HUES48 (cell line): ENCODE measurements at regions not wholly inside any gene's neighbourhood (a gene's known extent, or its start where the extent isn't known, plus 50 kb on each side); places are given as distances from the start of the nearest gene placed in this dataset.

ENCODE experiments used
- H3K27ac ChIP-seq: one replicate; pipeline ENCODE4 v1.7.0; 2013; ENCODE audit warnings: low read depth, low read length, inconsistent platforms
- H3K27me3 ChIP-seq: 2 replicates; pipeline ENCODE4 v1.6.1; 2013; ENCODE audit warnings: mild to moderate bottlenecking, low read length; ENCODE audit not compliant: control insufficient read depth, insufficient read depth
- H3K36me3 ChIP-seq: 2 replicates; pipeline ENCODE4 v1.6.1; 2013; ENCODE audit warnings: low read length; ENCODE audit not compliant: control insufficient read depth, insufficient read depth
- H3K4me1 ChIP-seq: 2 replicates; pipeline ENCODE4 v1.6.1; 2013; ENCODE audit warnings: mild to moderate bottlenecking, low read length; ENCODE audit not compliant: control insufficient read depth, insufficient read depth
- H3K4me3 ChIP-seq: 2 replicates; pipeline ENCODE4 v1.5.1; 2013; ENCODE audit warnings: mild to moderate bottlenecking, low read depth, low read length
- H3K9ac ChIP-seq: 2 replicates; pipeline ENCODE4 v1.6.1; 2013; ENCODE audit warnings: mild to moderate bottlenecking, low read depth, low read length, moderate library complexity
- H3K9me3 ChIP-seq: 2 replicates; pipeline ENCODE4 v1.6.1; 2013; ENCODE audit warnings: low read length; ENCODE audit not compliant: control insufficient read depth, insufficient read depth

DNA sequence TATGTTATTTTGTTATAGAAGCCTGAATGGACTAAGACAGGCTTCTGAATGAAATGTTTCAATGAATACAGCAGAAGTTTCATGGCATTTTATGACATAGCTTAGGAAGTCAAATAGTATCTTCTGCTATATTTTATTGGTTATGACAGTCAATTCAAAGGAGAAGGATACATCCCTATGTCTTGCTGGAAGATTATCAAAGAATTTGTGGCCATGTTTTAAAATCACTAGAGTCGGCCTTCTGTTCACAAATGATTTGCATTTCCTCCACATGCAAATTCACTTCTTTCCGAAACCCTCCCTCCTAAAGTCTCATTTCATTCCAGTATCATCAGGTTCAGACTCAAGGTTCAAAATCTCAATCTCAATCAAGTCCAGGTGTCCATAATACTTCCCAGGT lies 679.2 kb upstream of the ADAMTS5 start:
- Histone ChIP-seq H3K27ac (no peak overlapping the region), H3K36me3 (no peaks in the 10 kb centered on the region), H3K4me3 (no peak overlapping the region), H3K9me3 (no peaks in the 10 kb centered on the region), H3K9ac (no peak overlapping the region), H3K27me3 (no peaks in the 10 kb centered on the region), H3K4me1 (no peaks in the 10 kb centered on the region)

DNA sequence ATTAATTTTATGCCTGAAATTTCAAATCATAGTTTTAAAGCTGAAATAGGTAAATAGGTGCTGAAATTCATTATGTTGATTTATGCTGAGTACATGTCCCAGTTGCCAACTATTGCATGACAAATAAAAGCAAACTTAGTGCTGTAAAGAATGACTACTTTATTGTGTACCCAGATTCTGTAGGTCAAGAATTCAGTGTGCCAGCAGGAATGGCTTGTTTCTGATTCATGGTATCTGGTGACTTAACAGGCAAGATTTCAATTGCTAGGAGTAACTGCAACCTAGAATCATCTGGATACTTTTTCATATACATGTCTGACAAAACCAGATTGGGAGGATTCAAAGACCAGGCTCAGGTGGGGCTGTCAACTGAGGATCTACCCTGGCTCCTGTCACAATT lies 678.4 kb upstream of the ADAMTS5 start:
- no peaks in the 10 kb centered on the region for H3K9me3 ChIP-seq
- no peak overlapping the region for H3K27ac ChIP-seq
- no peak overlapping the region for H3K4me3 ChIP-seq
- H3K27me3 ChIP-seq = no peaks in the 10 kb centered on the region
- no peak overlapping the region for H3K9ac ChIP-seq
- H3K4me1 ChIP-seq = no peaks in the 10 kb centered on the region
- H3K36me3 ChIP-seq = no peaks in the 10 kb centered on the region

DNA sequence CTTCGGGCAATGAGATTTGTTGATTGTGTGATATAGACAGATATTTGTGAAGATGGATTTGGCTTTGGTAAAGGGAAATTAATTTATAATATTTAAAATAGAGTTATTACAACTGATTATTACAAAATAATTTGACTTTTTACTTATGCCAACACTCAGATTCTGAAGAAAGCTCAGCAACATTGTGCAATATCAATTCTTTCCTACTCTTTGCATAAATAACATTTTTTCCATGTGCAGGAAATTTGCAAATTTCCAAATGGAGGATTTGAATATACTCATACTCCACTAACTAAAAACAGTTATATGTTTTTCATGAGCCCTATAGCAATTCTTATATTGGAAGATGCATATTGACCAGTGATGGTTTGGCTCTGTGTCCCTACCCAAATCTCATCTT lies 676.4 kb upstream of the ADAMTS5 start:
- Histone ChIP-seq H3K9ac (no peak overlapping the region), H3K4me1 (no peaks in the 10 kb centered on the region), H3K4me3 (no peak overlapping the region), H3K27ac (no peak overlapping the region), H3K9me3 (no peaks in the 10 kb centered on the region), H3K36me3 (no peaks in the 10 kb centered on the region), H3K27me3 (no peaks in the 10 kb centered on the region)

DNA sequence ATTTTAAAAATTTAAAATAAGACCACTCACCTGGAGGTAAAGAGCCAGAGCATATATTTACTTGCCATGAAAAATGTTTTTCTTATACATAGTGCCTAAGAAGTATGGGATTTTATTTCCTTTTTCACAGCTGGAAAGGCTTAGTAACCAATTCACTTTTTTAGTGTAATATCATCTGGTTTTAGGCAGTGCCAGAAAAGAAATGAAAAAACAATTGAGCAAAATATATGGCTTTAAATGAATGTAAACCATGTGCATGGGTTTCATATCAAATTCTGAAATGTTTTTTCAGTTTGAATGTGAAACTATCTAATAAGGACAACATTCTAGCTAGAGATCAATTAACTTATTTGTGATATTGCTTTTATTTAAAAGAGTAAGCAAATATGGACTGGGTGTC lies 672.4 kb upstream of the ADAMTS5 start:
- Histone ChIP-seq H3K4me3 (no peak overlapping the region), H3K9ac (no peak overlapping the region), H3K36me3 (no peaks in the 10 kb centered on the region), H3K9me3 (no peaks in the 10 kb centered on the region), H3K4me1 (no peaks in the 10 kb centered on the region), H3K27me3 (no peaks in the 10 kb centered on the region), H3K27ac (no peak overlapping the region)

DNA sequence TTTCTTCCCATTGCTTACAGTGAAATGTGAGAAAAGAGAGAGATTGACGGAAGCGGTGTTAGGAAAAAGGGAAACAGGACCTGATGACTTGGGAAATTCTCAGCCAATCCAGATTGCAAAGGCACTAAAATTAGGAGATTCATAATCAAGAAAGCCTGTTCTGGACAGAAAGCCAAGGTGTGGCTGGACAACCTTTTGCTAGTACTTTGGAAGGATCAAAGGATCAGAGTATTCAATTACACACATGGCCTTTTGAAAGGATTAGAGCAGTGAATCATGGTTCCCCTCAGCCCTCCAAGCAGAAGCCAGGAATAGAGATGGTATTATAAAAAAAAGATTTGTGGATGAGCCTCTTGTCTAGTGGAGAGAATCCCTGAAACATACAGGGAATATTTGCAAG lies 669.8 kb upstream of the ADAMTS5 start:
- Histone ChIP-seq H3K9ac (no peak overlapping the region), H3K27ac (no peak overlapping the region), H3K36me3 (no peaks in the 10 kb centered on the region), H3K4me3 (no peak overlapping the region), H3K27me3 (no peaks in the 10 kb centered on the region), H3K9me3 (no peaks in the 10 kb centered on the region), H3K4me1 (no peaks in the 10 kb centered on the region)

DNA sequence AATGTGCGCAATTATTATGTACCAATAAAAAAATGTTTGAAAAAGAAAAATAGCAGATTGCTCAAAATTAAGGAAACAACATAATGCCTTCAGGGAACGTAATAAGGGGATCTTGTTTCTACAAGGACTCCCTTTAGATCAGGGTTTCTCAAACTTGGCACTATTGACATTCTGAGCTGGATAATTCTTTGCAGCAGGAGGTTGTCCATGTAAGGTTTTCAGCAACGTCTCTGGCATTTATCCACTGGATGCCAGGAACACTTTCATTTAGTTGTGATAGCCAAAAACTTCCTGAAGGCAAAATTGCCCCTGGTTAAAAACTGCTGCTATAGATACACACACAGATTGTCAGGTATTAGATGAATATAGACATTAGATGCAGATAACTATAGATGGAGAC lies 666.7 kb upstream of the ADAMTS5 start:
- Histone ChIP-seq H3K27me3 (no peaks in the 10 kb centered on the region), H3K9me3 (no peaks in the 10 kb centered on the region), H3K4me3 (no peak overlapping the region), H3K4me1 (no peaks in the 10 kb centered on the region), H3K27ac (no peak overlapping the region), H3K9ac (no peak overlapping the region), H3K36me3 (no peaks in the 10 kb centered on the region)

DNA sequence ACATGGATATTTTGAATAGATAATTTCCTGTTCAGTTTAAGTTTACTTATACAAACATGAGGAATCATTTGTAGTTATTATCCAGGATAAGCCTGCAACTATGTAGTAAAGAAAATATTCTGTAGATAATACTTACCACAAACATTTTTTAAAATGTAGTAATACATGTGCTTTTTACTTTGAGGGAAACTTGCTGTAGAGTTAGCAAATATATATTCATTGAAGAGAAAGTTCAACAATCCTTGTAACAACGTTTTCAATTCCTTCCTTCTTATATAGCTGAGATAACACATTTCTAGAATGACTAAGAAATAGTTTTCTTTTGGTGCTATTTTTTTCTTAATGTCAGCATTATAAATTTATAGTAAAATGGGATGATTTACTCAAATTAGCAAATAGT lies 664.6 kb upstream of the ADAMTS5 start:
- H3K9ac ChIP-seq = no peak overlapping the region
- H3K27me3 ChIP-seq = no peaks in the 10 kb centered on the region
- H3K4me1 ChIP-seq = no peaks in the 10 kb centered on the region
- H3K27ac ChIP-seq = no peak overlapping the region
- 0 out of 2 replicates have a peak, but pooled peaks cover 3% of the 10 kb centered on the region for H3K9me3 ChIP-seq
- H3K36me3 ChIP-seq = no peaks in the 10 kb centered on the region
- H3K4me3 ChIP-seq = no peak overlapping the region

DNA sequence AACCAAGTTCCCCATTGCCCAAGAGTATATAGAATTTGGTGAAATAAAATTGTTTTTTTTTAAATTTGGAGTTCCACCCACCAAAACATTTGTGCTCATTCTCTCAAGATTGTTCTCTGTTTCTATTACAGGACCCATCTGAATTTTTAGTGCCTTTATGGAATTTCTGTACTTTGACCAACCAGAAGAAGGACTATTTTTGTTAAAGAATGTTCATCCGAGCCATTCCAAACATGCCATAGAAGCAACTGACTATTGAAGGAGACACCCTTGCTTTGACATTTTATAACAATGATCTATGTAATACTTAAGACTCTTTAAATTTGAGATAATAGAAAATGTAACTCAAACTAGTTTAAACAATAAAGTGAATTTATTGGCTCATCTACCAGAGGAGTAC lies 655.7 kb upstream of the ADAMTS5 start:
- Histone ChIP-seq H3K4me3 (no peak overlapping the region), H3K4me1 (no peaks in the 10 kb centered on the region), H3K27me3 (no peaks in the 10 kb centered on the region), H3K9me3 (0 out of 2 replicates have a peak, but pooled peaks cover 3% of the 10 kb centered on the region), H3K36me3 (no peaks in the 10 kb centered on the region), H3K9ac (no peak overlapping the region), H3K27ac (no peak overlapping the region)

DNA sequence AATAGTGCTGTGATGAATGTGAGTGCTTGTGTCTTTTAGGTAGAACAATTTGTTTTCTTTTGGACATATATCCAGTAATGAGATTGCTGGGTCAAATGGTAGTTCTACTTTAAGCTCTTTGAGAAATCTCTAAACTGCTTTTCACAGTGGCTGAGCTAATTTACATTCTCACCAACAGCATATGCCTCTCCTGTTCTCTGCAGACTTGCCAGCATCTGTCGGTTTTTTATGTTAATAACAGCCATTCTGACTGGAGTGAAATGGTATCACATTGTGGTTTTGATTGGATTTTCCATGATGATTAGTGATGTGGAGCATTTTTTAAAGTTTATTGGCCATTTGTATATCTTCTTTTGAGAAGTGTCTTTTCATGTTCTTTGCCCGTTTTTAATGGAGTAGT lies 647.3 kb upstream of the ADAMTS5 start:
- Histone ChIP-seq H3K9ac (no peak overlapping the region), H3K27me3 (no peaks in the 10 kb centered on the region), H3K4me1 (no peaks in the 10 kb centered on the region), H3K4me3 (no peak overlapping the region), H3K36me3 (no peaks in the 10 kb centered on the region), H3K9me3 (no peaks in the 10 kb centered on the region), H3K27ac (no peak overlapping the region)

DNA sequence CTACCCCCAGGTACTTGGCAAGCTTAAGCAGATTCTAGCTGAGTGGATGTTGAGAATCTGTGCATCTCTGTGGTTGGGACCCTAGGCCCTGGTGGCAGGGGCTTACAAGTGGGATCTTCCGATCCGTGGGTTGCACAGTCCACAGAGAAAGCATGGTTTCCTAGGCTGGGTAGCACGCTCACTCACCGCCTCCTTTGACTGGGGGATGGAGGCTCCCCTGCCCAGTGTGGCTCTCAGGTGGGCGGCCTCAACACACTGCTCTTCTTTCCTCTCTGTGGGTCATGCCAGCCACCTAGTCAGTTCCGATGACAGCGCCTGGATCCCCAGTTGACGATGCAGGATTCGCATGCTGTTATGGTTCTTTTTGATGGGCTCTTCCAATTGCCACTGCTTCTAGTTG lies 639.5 kb upstream of the ADAMTS5 start:
- no peak overlapping the region for H3K9ac ChIP-seq
- H3K36me3 ChIP-seq = no peaks in the 10 kb centered on the region
- H3K9me3 ChIP-seq = no peaks in the 10 kb centered on the region
- no peak overlapping the region for H3K27ac ChIP-seq
- H3K4me3 ChIP-seq = no peak overlapping the region
- no peaks in the 10 kb centered on the region for H3K27me3 ChIP-seq
- no peaks in the 10 kb centered on the region for H3K4me1 ChIP-seq

DNA sequence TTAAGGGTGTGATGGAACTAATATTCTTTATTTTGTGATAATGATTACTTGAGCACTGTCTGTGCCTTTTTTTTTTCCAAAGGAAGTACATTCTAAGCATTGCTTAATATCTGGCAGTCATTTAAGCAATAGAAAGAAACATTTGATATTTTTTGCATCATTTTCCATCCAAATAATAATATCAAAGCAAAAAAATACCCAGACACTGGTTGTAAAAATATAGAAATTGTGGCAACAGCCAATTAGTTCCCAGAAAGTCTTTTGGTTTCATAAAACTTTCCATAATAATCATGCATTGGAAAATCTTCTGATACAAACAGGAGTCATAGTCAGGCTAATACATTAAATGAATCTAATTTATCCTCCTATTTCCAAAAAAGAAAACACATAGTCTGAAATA lies 629.3 kb upstream of the ADAMTS5 start:
- H3K4me3 ChIP-seq = no peak overlapping the region
- H3K4me1 ChIP-seq = no peaks in the 10 kb centered on the region
- H3K27ac ChIP-seq = no peak overlapping the region
- no peaks in the 10 kb centered on the region for H3K27me3 ChIP-seq
- no peaks in the 10 kb centered on the region for H3K36me3 ChIP-seq
- H3K9ac ChIP-seq = no peak overlapping the region
- no peaks in the 10 kb centered on the region; the same call in 1 of the 2 replicates for H3K9me3 ChIP-seq

DNA sequence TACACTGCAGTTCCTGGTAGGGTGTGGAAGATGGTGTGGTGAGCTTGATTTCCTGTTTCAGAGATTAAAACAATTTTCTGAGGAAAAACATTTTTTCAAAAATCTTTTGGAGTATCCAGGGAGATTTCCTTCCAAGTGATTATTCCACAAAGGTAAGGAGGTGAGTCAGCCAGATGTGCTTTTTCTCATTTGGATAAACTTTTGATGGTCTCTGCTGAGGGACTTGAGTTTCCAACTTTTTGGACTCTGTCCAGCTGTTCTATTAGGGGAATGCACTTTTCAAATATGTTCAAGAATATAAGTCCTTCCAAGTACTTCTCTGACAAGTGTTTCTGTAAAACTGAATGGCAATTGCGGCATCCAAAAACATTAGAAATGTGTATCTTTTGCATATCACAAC lies 628.8 kb upstream of the ADAMTS5 start:
- Histone ChIP-seq H3K27ac (no peak overlapping the region), H3K4me1 (no peaks in the 10 kb centered on the region), H3K9me3 (no peaks in the 10 kb centered on the region; the same call in 1 of the 2 replicates), H3K4me3 (no peak overlapping the region), H3K27me3 (no peaks in the 10 kb centered on the region), H3K9ac (no peak overlapping the region), H3K36me3 (no peaks in the 10 kb centered on the region)
